AG09309 (cell line): ENCODE measurements at regions not wholly inside any gene's neighbourhood (a gene's known extent, or its start where the extent isn't known, plus 50 kb on each side); places are given as distances from the start of the nearest gene placed in this dataset.

Experiments
- DNase-seq: peaks from one replicate; pipeline ENCODE4 v3.0.0-alpha.2; 2010; ENCODE audit warnings: low read depth
- H3K4me3 ChIP-seq: 2 replicates; pipeline ENCODE4 v1.5.1; 2011; ENCODE audit warnings: mild to moderate bottlenecking, low read depth, low read length, moderate library complexity; ENCODE audit not compliant: control insufficient read depth
- TF ChIP-seq, protein P1 (sequence below): IDR thresholded peaks from 2 replicates; pipeline ENCODE4 v1.5.1; 2011; ENCODE audit warnings: mild to moderate bottlenecking, low read depth, low read length, inconsistent platforms; ENCODE audit not compliant: insufficient read depth, control insufficient read depth; ENCODE audit errors: missing control alignments

DNA sequence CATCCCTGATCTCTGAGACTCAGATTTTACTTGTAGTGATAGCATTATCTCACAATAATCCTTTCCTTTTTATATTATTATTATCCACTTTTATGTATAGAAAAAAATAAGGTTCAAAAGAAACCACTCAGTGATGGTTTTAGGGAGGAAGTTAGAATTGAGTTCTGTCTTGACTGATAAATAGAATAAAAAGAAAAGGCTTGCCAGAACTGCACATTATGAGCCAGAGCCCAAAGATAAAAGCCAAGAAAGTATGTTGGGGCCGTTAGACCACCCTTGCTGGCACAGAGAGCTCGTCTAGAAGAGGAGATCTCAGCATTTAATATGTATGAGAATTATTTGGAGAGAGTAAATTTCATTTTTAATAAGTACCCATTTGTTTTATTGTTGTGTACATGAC is 103.2 kb downstream of the TSPAN8 start:
- H3K4me3 ChIP-seq = no peak overlapping the region
- no peak for DNase-seq
- TF ChIP-seq, protein P1, sequence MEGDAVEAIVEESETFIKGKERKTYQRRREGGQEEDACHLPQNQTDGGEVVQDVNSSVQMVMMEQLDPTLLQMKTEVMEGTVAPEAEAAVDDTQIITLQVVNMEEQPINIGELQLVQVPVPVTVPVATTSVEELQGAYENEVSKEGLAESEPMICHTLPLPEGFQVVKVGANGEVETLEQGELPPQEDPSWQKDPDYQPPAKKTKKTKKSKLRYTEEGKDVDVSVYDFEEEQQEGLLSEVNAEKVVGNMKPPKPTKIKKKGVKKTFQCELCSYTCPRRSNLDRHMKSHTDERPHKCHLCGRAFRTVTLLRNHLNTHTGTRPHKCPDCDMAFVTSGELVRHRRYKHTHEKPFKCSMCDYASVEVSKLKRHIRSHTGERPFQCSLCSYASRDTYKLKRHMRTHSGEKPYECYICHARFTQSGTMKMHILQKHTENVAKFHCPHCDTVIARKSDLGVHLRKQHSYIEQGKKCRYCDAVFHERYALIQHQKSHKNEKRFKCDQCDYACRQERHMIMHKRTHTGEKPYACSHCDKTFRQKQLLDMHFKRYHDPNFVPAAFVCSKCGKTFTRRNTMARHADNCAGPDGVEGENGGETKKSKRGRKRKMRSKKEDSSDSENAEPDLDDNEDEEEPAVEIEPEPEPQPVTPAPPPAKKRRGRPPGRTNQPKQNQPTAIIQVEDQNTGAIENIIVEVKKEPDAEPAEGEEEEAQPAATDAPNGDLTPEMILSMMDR = no peak

GRCh38 chr12:71046215-71046614 is 111.6 kb downstream of the TSPAN8 start:
- TF ChIP-seq, protein P1 = no peak
- DNase-seq = no peak
- no peak overlapping the region for H3K4me3 ChIP-seq

GRCh38 chr12:71045781-71046180 is 112.0 kb downstream of the TSPAN8 start:
- TF ChIP-seq, protein P1 = no peak
- H3K4me3 ChIP-seq = no peak overlapping the region
- no peak for DNase-seq

DNA sequence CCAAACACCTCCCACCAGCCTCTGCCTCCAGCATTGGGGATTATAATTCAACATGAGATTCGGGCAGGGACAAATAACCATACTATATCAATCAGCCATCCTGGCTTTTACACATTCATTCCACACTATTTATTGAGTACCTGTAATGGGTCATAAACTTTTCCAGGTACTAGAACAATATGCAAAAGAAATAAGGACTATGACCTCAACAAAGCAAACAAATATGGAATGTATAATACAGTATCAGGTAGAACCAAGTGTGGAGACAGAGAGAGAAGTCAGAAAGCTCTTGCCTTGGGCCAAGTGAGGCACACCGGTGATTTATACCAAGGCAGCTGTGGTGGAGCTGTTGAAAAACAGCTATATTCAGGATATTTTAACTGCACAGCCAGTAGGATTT is 116.3 kb downstream of the TSPAN8 start:
- H3K4me3 ChIP-seq = no peak overlapping the region
- TF ChIP-seq, protein P1 = no peak
- DNase-seq = no peak

DNA sequence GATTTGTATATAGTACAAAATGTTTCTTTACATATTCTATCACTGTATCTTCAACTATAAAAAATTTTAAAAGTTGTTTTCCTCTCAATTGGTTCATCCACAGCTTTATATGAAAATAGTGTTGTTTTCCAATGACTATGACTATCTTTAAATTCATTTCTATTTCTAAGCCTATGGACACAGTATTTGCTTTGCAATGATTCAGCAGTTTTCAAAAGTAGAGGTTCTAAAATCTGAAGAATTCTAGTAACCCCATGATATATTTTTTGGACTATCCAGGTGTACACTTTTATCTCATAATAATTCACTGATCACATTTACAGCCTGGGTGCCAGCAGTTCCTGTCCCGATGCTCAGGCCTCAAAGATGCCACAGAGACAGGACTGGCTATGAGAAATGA is 118.4 kb upstream of the PTPRR start:
- DNase-seq = no peak
- TF ChIP-seq, protein P1 = no peak
- no peak overlapping the region for H3K4me3 ChIP-seq

DNA sequence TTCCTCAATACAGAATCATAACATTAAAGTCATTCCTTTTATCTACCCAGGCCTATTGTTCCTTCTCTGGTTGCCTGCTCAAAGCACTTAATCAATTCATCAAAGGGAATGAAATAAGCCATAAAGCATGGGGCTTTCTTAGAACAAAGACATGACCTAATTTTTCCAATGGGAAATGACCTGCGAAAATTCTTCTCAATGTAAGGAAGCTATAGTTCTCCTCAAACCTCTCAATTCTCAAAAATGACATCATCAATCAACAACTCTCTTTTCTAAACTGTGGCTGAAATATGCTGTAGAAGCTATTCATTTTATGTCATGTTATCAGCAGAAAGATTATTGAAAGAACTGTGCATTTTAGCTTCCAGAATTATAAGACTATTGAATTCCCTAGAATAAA is 116.0 kb upstream of the PTPRR start:
- TF ChIP-seq, protein P1 = no peak
- no peak overlapping the region for H3K4me3 ChIP-seq
- DNase-seq = no peak

GRCh38 chr12:71032933-71033332 is 112.4 kb upstream of the PTPRR start:
- H3K4me3 ChIP-seq = no peak overlapping the region
- TF ChIP-seq, protein P1 = no peak
- DNase-seq = no peak
